Aorta (tissue), 5 donors: ENCODE measurements at regions not wholly inside any gene's neighbourhood (a gene's known extent, or its start where the extent isn't known, plus 50 kb on each side); places are given as distances from the start of the nearest gene placed in this dataset.
"Not testable (repeated sequence)": the region's sequence is repeated elsewhere in the genome, so short reads cannot be mapped to it uniquely, and the experiment has no call there.

Experiments
- ATAC-seq: fragments of 200-7000 bp; cut with Tn5 transposase; one replicate; pipeline ENCODE4 v1.9.1; 2022; ENCODE audit warnings: moderate library complexity; ENCODE audit not compliant: low FRiP score
- DNase-seq, 2 donors: peaks; one replicate each; pipeline ENCODE4 v3.0.0-alpha.2; 2020
- H3K27ac ChIP-seq, 2 donors: one replicate each; pipeline ENCODE4 v1.5.1; 2013; ENCODE audit warnings: low read length in 2 of 2, mild to moderate bottlenecking in 2 of 2, moderate library complexity in 2 of 2, control low read depth in 1 of 2, inconsistent platforms in 1 of 2, low read depth in 1 of 2
- H3K27me3 ChIP-seq, 2 donors: one replicate each; pipeline ENCODE4 v1.6.1; 2013; ENCODE audit warnings: control low read depth in 1 of 2, low read length in 1 of 2, mild to moderate bottlenecking in 1 of 2, moderate library complexity in 1 of 2; ENCODE audit not compliant: insufficient read depth in 2 of 2, control insufficient read depth in 1 of 2
- H3K36me3 ChIP-seq, 2 donors: one replicate each; pipeline ENCODE4 v1.6.1; 2013; ENCODE audit warnings: control low read depth in 1 of 2, low read length in 1 of 2, mild to moderate bottlenecking in 1 of 2; ENCODE audit not compliant: insufficient read depth in 2 of 2, control insufficient read depth in 1 of 2
- H3K4me1 ChIP-seq, 2 donors: one replicate each; pipeline ENCODE4 v1.6.1; 2013; ENCODE audit warnings: low read length in 2 of 2, control low read depth in 1 of 2, mild to moderate bottlenecking in 1 of 2, moderate library complexity in 1 of 2; ENCODE audit not compliant: insufficient read depth in 2 of 2, control insufficient read depth in 1 of 2
- H3K4me3 ChIP-seq, 2 donors: one replicate each; pipeline ENCODE4 v1.5.1; 2013; ENCODE audit warnings: low read length in 2 of 2, control low read depth in 1 of 2, mild to moderate bottlenecking in 1 of 2
- H3K9me3 ChIP-seq: one replicate; pipeline ENCODE4 v1.6.1; 2013; ENCODE audit warnings: mild to moderate bottlenecking, low read length; ENCODE audit not compliant: control insufficient read depth
- WGBS, 2 donors: extraction: QIAGEN DNeasy Blood & Tissue Kit; methylation state at CpG; one replicate each; pipeline ENCODE4 v1.1.7; 2013; 5-methylcytosine and 5-hydroxymethylcytosine counted together
- intact Hi-C, 2 donors: fragments of 100-400 bp; cut with DNase I; formaldehyde crosslinking; loops; one replicate each; pipeline versions ENCODE4 v1.14.2 to v1.15.0; 2022
- donor health status: healthy with polysubstance abuse.
- donor health status: Bipolar disorder and iron deficiency.
- donor health status: DM: no; HTN: no; CAD: no.
- donor health status: DM: no; HTN: no; CAD: no.
- donor health status: DM: yes; HTN: yes; CAD: no.

DNA sequence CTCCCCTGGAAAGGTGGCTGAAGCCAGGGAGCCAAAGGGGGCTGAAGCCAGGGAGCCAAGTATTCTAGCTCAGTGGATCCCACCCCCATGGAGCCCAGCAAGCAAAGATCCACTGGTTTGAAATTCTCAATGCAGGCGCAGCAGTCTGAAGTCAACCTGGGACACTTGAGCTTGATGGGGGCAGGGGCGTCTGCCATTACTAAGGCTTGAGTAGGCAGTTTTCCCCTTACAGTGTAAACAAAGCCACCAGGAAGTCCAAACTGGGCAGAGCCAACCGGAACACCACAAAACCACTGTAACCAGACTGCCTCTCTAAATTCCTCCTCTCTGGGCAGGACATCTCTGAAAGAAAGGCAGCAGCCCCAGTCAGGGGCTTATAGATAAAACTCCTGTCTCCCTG, 308.2 kb downstream of the AGTPBP1 start:
- H3K27ac ChIP-seq, ATAC-seq, intact Hi-C loops, DNase-seq, H3K4me1 ChIP-seq, H3K27me3 ChIP-seq, H3K4me3 ChIP-seq, H3K9me3 ChIP-seq, H3K36me3 ChIP-seq: not testable (repeated sequence)
- WGBS, 2 donors: 83 to 87% methylated on average over 3 of the region's 3 CpGs

DNA sequence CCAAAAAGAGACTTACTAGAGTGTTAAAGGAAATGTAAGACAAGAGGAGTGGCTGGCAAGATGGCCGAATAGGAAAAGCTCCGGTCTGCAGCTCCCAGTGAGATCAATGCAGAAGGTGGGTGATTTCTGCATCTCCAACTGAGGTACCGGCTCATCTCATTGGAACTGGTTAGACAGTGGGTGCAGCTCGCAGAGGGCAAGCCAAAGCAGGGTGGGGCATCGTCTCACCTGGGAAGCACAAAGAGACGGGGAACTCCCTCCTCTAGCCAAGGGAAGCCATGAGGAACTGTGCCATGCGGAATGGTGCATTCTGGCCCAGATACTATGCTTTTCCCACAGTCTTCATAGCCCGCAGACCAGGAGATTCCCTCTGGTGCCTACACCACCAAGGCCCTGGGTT, 308.7 kb downstream of the AGTPBP1 start:
- WGBS, 2 donors: 82 to 87% methylated on average over 8 of the region's 8 CpGs
- no peaks in the 10 kb centered on the region for H3K9me3 ChIP-seq
- no peak overlapping the region for H3K27ac ChIP-seq
- no peaks in the 10 kb centered on the region for H3K36me3 ChIP-seq
- H3K4me1 ChIP-seq: no peaks in the 10 kb centered on the region
- no peaks in the 10 kb centered on the region for H3K27me3 ChIP-seq
- intact Hi-C loops: no loop called here
- DNase-seq (no peak), ATAC-seq (no peak)
- no peak overlapping the region for H3K4me3 ChIP-seq

- intact Hi-C loops: no loop called here
- Histone ChIP-seq H3K4me3 (no peak overlapping the region), H3K27ac (no peak overlapping the region), H3K36me3 (no peaks in the 10 kb centered on the region), H3K4me1 (no peaks in the 10 kb centered on the region), H3K27me3 (no peaks in the 10 kb centered on the region), H3K9me3 (no peaks in the 10 kb centered on the region)
- WGBS, 2 donors: 73 to 74% methylated on average over 3 of the region's 3 CpGs
- no peak for DNase-seq
- ATAC-seq: no peak
Measured at GRCh38 chr9:85432599-85432998, 309.2 kb downstream of the AGTPBP1 start.

DNA sequence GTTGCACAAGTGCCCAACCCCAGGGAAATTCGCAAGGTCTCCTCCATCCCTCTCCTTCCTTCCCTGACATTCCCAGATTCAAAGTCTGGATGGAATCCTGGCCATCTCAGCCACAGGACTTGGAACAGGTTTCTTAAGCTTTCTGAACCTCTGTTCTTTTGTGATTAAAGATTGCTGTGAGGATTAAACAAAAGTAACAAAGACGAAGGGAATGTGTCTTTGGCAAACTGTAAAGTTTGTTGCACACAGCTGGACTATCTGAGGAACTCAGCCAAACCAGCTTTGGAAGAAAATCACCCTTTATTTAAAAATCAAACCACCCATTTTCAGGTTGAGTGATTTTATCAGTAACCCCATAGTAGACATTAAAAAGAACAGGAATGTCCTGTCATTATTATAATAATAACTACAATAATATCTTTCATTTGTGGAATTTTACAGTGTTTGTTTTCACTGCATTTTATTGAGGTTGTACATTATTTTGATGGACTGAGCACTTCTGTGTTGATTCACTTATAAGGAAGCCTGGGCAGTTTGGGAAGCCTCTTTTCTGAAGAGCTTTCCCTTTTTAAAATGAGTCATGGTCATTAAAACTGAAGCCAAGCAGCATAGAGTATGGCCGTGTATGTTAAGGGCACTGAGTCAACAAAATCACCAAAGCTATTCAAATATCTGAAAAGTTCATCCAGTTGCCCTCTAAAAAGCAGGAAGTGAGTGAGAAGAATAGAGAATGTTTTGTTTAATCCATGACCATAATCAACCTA, 310.2 kb downstream of the AGTPBP1 start:
- no peaks in the 10 kb centered on the region for H3K27me3 ChIP-seq
- no peaks in the 10 kb centered on the region for H3K9me3 ChIP-seq
- H3K4me3 ChIP-seq: no peak overlapping the region
- no peak for DNase-seq
- intact Hi-C loops: no loop called here
- WGBS, 2 donors: 20 to 23% methylated on average over 3 of the region's 3 CpGs
- no peaks in the 10 kb centered on the region for H3K36me3 ChIP-seq
- no peak overlapping the region for H3K27ac ChIP-seq
- no peaks in the 10 kb centered on the region for H3K4me1 ChIP-seq
- ATAC-seq: no peak

DNA sequence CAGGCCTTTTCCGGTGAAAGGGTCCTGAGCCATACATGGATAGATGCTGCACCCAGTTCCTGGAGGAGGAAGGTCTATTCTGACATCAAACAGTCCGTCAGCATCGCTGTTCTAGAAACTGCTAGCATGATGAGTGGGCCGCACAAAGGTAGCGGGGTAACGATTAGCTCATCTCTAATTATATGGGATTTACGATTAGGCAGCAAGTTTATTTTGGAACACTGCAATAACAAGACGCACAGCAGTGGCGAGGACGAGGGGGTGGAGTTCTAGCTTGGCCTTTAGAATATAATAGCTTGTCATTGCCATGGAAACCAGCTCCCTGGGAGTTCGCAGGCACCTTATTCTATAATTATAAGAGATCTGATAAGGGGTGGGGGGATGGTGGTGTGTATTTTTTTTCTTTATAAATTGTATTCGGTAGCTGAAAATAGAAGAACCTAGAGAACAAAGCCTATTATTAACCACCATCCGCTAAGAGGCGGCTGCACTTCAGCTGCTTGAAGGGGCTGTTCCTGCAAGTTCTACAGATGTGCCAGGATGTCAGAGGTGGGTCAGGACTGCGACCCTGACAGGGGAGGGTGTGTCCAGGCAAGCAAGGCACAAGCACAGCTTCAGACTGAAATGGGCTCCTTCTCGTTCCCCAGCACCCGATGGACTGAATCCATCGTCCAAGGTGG, 311.0 kb downstream of the AGTPBP1 start:
- DNase-seq (no peak), ATAC-seq (peak; percentile 22)
- H3K4me3 ChIP-seq: no peak overlapping the region
- no peaks in the 10 kb centered on the region for H3K9me3 ChIP-seq
- no peak overlapping the region for H3K27ac ChIP-seq
- H3K36me3 ChIP-seq: no peaks in the 10 kb centered on the region
- no peaks in the 10 kb centered on the region for H3K27me3 ChIP-seq
- WGBS, 2 donors: 52% methylated on average over 18 of the region's 18 CpGs
- H3K4me1 ChIP-seq: no peaks in the 10 kb centered on the region
- intact Hi-C loops: no loop called here

GRCh38 chr9:85428230-85428629, 313.5 kb downstream of the AGTPBP1 start:
- Histone ChIP-seq H3K27ac (no peak overlapping the region), H3K4me3 (no peak overlapping the region), H3K36me3 (no peaks in the 10 kb centered on the region), H3K27me3 (no peaks in the 10 kb centered on the region), H3K9me3 (peaks cover 1% of the 10 kb centered on the region), H3K4me1 (no peaks in the 10 kb centered on the region)
- 87 to 89% methylated on average over 6 of the region's 6 CpGs for WGBS, 2 donors
- intact Hi-C loops: no loop called here
- DNase-seq (no peak), ATAC-seq (no peak)

DNA sequence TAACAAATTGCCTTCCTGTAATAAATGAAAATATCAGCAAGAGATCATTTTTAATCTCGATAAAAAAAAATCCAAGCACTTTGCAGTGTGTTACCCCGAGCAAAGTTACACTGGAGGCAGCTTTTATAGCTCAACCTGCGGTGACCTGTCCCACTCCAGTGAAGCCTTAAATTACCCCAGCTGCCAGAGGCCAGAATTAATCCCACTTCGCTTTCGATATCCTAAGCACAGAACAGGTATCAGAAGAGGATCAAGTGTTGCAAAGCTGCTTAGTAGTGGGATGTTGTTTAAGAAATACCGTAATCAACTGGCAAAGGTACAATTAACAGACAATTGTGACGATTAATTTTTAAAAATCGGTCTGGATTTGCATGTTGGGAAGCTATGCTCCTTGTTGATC, 314.0 kb downstream of the AGTPBP1 start:
- H3K27ac ChIP-seq: no peak overlapping the region
- no peaks in the 10 kb centered on the region for H3K4me1 ChIP-seq
- H3K4me3 ChIP-seq: no peak overlapping the region
- H3K36me3 ChIP-seq: no peaks in the 10 kb centered on the region
- 86 to 93% methylated on average over 8 of the region's 8 CpGs for WGBS, 2 donors
- no peak for ATAC-seq
- intact Hi-C loops: no loop called here
- peaks cover 1% of the 10 kb centered on the region for H3K9me3 ChIP-seq
- no peak for DNase-seq
- no peaks in the 10 kb centered on the region for H3K27me3 ChIP-seq

DNA sequence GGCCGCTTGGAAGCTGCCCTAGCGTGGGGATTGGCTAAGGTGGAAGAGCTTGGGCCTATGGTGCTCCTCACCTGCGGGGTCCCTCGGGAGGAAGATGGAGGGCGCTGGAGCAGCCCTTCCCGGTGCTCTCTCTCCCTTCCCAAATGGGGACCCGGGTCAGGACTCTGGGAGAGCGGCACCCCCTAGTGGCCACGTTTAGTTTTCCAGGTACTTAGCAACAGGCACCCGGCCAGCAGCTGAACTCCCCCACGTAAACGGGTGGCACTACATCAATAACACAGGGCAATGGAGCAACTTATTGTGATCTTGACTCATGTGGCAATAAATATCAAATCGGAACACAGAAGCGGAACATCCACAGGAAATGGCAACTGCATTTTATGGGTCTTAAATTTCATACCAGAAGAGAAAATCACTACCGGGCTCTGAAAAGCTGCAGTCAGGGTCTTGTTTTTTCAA, 316.6 kb downstream of the AGTPBP1 start:
- 11 to 16% methylated on average over 15 of the region's 15 CpGs for WGBS, 2 donors
- H3K4me1 ChIP-seq: no peaks in the 10 kb centered on the region
- peak; percentile 64 to 80 for DNase-seq
- H3K27me3 ChIP-seq: no peaks in the 10 kb centered on the region
- peaks cover 1% of the 10 kb centered on the region for H3K9me3 ChIP-seq
- ATAC-seq: peak; percentile 55
- no peak overlapping the region for H3K4me3 ChIP-seq
- no peak overlapping the region for H3K27ac ChIP-seq
- no peaks in the 10 kb centered on the region for H3K36me3 ChIP-seq
- intact Hi-C loops: no loop called here

GRCh38 chr9:85423422-85423821, 318.3 kb downstream of the AGTPBP1 start:
- Histone ChIP-seq H3K36me3 (no peaks in the 10 kb centered on the region), H3K4me3 (no peak overlapping the region), H3K27me3 (no peaks in the 10 kb centered on the region), H3K9me3 (peaks cover 1% of the 10 kb centered on the region), H3K4me1 (no peaks in the 10 kb centered on the region), H3K27ac (no peak overlapping the region)
- intact Hi-C loops: no loop called here
- 94% methylated on average over 1 of the region's 1 CpG for WGBS, 2 donors
- no peak for DNase-seq
- no peak for ATAC-seq
